OCI-LY1 (cell line): ENCODE measurements at regions not wholly inside any gene's neighbourhood (a gene's known extent, or its start where the extent isn't known, plus 50 kb on each side); places are given as distances from the start of the nearest gene placed in this dataset.

Source experiments
- H2AFZ ChIP-seq: fragments of 200-600 bp; sonication (generic), shearing (Covaris generic); 2 replicates; pipeline ENCODE4 v1.6.0; 2014; ENCODE audit warnings: antibody characterized with exemption, mild to moderate bottlenecking, low read length
- H3F3A ChIP-seq: fragments of 200-600 bp; sonication (generic), shearing (Covaris generic); 2 replicates; pipeline ENCODE4 v1.6.0; 2014; ENCODE audit warnings: mild to moderate bottlenecking, antibody characterized with exemption, low read length, moderate library complexity; ENCODE audit not compliant: insufficient read depth
- H3K27ac ChIP-seq: fragments of 200-600 bp; sonication (generic); 2 replicates; pipeline ENCODE4 v1.5.1; 2014; ENCODE audit warnings: low read length, mixed run types, mild to moderate bottlenecking, low read depth; ENCODE audit not compliant: poor library complexity, severe bottlenecking
- H3K27me3 ChIP-seq: fragments of 200-600 bp; sonication (generic); 2 replicates; pipeline ENCODE4 v1.6.0; 2014; ENCODE audit warnings: antibody characterized with exemption, mild to moderate bottlenecking, low read length, moderate library complexity; ENCODE audit not compliant: insufficient read depth
- H3K36me3 ChIP-seq: fragments of 200-600 bp; sonication (generic); 2 replicates; pipeline ENCODE4 v1.6.1; 2014; ENCODE audit warnings: mild to moderate bottlenecking, antibody characterized with exemption, low read length, moderate library complexity, mixed read lengths; ENCODE audit not compliant: insufficient read depth
- H3K4me1 ChIP-seq: fragments of 200-600 bp; sonication (generic); 2 replicates; pipeline ENCODE4 v1.5.1; 2014; ENCODE audit warnings: mild to moderate bottlenecking, low read length, moderate library complexity; ENCODE audit not compliant: insufficient read depth, severe bottlenecking
- H3K4me2 ChIP-seq: fragments of 200-600 bp; sonication (generic), shearing (Covaris generic); 2 replicates; pipeline ENCODE4 v1.6.1; 2014; ENCODE audit warnings: low read length
- H3K4me3 ChIP-seq: fragments of 200-600 bp; sonication (generic); 2 replicates; pipeline ENCODE4 v1.5.1; 2014; ENCODE audit warnings: low read length, low read depth, mild to moderate bottlenecking, mixed read lengths; ENCODE audit not compliant: poor library complexity, severe bottlenecking
- H3K79me2 ChIP-seq: fragments of 200-600 bp; shearing (Covaris generic); 2 replicates; pipeline ENCODE4 v1.6.1; 2016; ENCODE audit warnings: mixed run types, low read length, mixed read lengths; ENCODE audit not compliant: insufficient read depth
- H3K9ac ChIP-seq: fragments of 200-600 bp; sonication (generic), shearing (Covaris generic); 2 replicates; pipeline ENCODE4 v1.6.1; 2014; ENCODE audit warnings: mild to moderate bottlenecking, low read length, mixed read lengths
- H3K9me2 ChIP-seq: fragments of 200-600 bp; sonication (generic), shearing (Covaris generic); 2 replicates; pipeline ENCODE4 v1.6.1; 2014; ENCODE audit warnings: low read depth, mild to moderate bottlenecking, low read length, mixed read lengths
- H3K9me3 ChIP-seq: fragments of 200-600 bp; shearing (Covaris generic); 2 replicates; pipeline ENCODE4 v1.6.1; 2014; ENCODE audit warnings: low read length, mixed read lengths
- H4K20me1 ChIP-seq: fragments of 200-600 bp; sonication (generic), shearing (Covaris generic); 2 replicates; pipeline ENCODE4 v1.6.0; 2016; ENCODE audit warnings: mild to moderate bottlenecking, low read length; ENCODE audit not compliant: insufficient read depth
- CTCF ChIP-seq: fragments of 200-600 bp; sonication (generic), shearing (Covaris generic); IDR thresholded peaks from 2 replicates; pipeline ENCODE4 v1.5.1; 2017; ENCODE audit warnings: mild to moderate bottlenecking, antibody characterized with exemption, low read length, moderate library complexity, mixed read lengths
- EZH2 ChIP-seq: fragments of 200-600 bp; sonication (generic), shearing (Covaris generic); IDR thresholded peaks from 2 replicates; pipeline ENCODE4 v1.8.0; 2017; ENCODE audit warnings: borderline replicate concordance, mixed run types, mild to moderate bottlenecking, antibody characterized with exemption, low read length, moderate library complexity, mixed read lengths

- Histone ChIP-seq H3K9ac (no peak overlapping the region), H3K27me3 (no peaks in the 10 kb centered on the region), H3K36me3 (no peaks in the 10 kb centered on the region), H3K4me1 (peaks cover 23% of the 10 kb centered on the region), H3K9me2 (no peaks in the 10 kb centered on the region), H4K20me1 (no peaks in the 10 kb centered on the region), H3K27ac (no peak overlapping the region), H3K4me3 (no peak overlapping the region), H2AFZ (no peak overlapping the region), H3F3A (no peaks in the 10 kb centered on the region), H3K9me3 (no peaks in the 10 kb centered on the region), H3K4me2 (no peak overlapping the region), H3K79me2 (no peaks in the 10 kb centered on the region)
- no peak for TF ChIP-seq EZH2
- TF ChIP-seq CTCF: no peak
Measured at GRCh38 chr5:36363744-36364143, 62.0 kb upstream of the RANBP3L start.

- Histone ChIP-seq H3K4me1 (peaks cover 21% of the 10 kb centered on the region), H2AFZ (no peak overlapping the region), H3K9ac (no peak overlapping the region), H3K36me3 (no peaks in the 10 kb centered on the region), H3K27me3 (no peaks in the 10 kb centered on the region), H3K4me2 (no peak overlapping the region), H3K9me2 (no peaks in the 10 kb centered on the region), H3F3A (no peaks in the 10 kb centered on the region), H3K9me3 (no peaks in the 10 kb centered on the region), H3K27ac (no peak overlapping the region), H4K20me1 (no peaks in the 10 kb centered on the region), H3K79me2 (no peaks in the 10 kb centered on the region), H3K4me3 (no peak overlapping the region)
- no peak for TF ChIP-seq CTCF
- TF ChIP-seq EZH2: no peak
Measured at GRCh38 chr5:36364473-36364872, 62.8 kb upstream of the RANBP3L start.

- H3K9me2 ChIP-seq: no peaks in the 10 kb centered on the region
Measured at GRCh38 chr5:36365896-36366295, 64.2 kb upstream of the RANBP3L start.

More at GRCh38 chr5:36365896-36366295, 64.2 kb upstream of the RANBP3L start:
- TF ChIP-seq EZH2: no peak
- TF ChIP-seq CTCF: no peak
- Histone ChIP-seq H4K20me1 (no peaks in the 10 kb centered on the region), H3K9me3 (no peaks in the 10 kb centered on the region), H2AFZ (no peak overlapping the region), H3K4me2 (no peak overlapping the region), H3K27me3 (no peaks in the 10 kb centered on the region), H3K4me3 (no peak overlapping the region), H3F3A (no peaks in the 10 kb centered on the region), H3K9ac (no peak overlapping the region), H3K36me3 (no peaks in the 10 kb centered on the region), H3K4me1 (peaks cover 9% of the 10 kb centered on the region), H3K79me2 (no peaks in the 10 kb centered on the region), H3K27ac (no peak overlapping the region)
